ENCODE measurements at regions not wholly inside any gene's neighbourhood (a gene's known extent, or its start where the extent isn't known, plus 50 kb on each side); places are given as distances from the start of the nearest gene placed in this dataset.

- TF ChIP-seq EP300 (IDR thresholded peaks at IDR 0.05), result no peak
- TF ChIP-seq POLR2A (IDR thresholded peaks at IDR 0.05), result no peak
- no peak for TF ChIP-seq POLR2AphosphoS5 (IDR thresholded peaks at IDR 0.05)
- TF ChIP-seq CTCF (IDR thresholded peaks at IDR 0.05), result no peak
- Histone ChIP-seq H3K27me3 (peaks cover 80% of the 10 kb centered on the region), H3K36me3 (no peaks in the 10 kb centered on the region), H3K4me3 (no peak overlapping the region), H3K9me3 (no peaks in the 10 kb centered on the region), H3K4me1 (no peaks in the 10 kb centered on the region), H3K27ac (no peak overlapping the region)
- no peak for DNase-seq (ENCODE audit: low spot score in 2 of 2)
- WGBS, result 68% methylated on average over 9 of the region's 15 CpGs
Measured at GRCh38 chr16:86122681-86123342, 223.8 kb downstream of the IRF8 start.

GRCh38 chr16:86124321-86124720 is 225.4 kb downstream of the IRF8 start:
- H3K36me3 ChIP-seq, result no peaks in the 10 kb centered on the region
- no peak for TF ChIP-seq EP300 (IDR thresholded peaks at IDR 0.05)
- TF ChIP-seq POLR2A (IDR thresholded peaks at IDR 0.05), result no peak
- no peak for TF ChIP-seq POLR2AphosphoS5 (IDR thresholded peaks at IDR 0.05)
- no peak for TF ChIP-seq CTCF (IDR thresholded peaks at IDR 0.05)
- no peaks in the 10 kb centered on the region for H3K4me1 ChIP-seq
- peaks cover 78% of the 10 kb centered on the region for H3K27me3 ChIP-seq
- 38% methylated on average over 4 of the region's 4 CpGs for WGBS
- DNase-seq (ENCODE audit: low spot score in 2 of 2), result no peak
- H3K27ac ChIP-seq, result no peak overlapping the region
- H3K9me3 ChIP-seq, result no peaks in the 10 kb centered on the region
- no peak overlapping the region for H3K4me3 ChIP-seq

- Histone ChIP-seq H3K9me3 (no peaks in the 10 kb centered on the region), H3K27ac (no peak overlapping the region), H3K4me1 (no peaks in the 10 kb centered on the region), H3K36me3 (no peaks in the 10 kb centered on the region), H3K27me3 (peaks cover 53% of the 10 kb centered on the region), H3K4me3 (no peak overlapping the region)
- TF ChIP-seq CTCF (IDR thresholded peaks at IDR 0.05) (no peak), POLR2AphosphoS5 (IDR thresholded peaks at IDR 0.05) (no peak), EP300 (IDR thresholded peaks at IDR 0.05) (no peak), POLR2A (IDR thresholded peaks at IDR 0.05) (no peak)
- WGBS, result 87% methylated on average over 12 of the region's 12 CpGs
- no peak for DNase-seq (ENCODE audit: low spot score in 2 of 2)
Measured at GRCh38 chr16:86126891-86127290, 227.9 kb downstream of the IRF8 start.

- 74% methylated on average over 13 of the region's 13 CpGs for WGBS
- H3K4me3 ChIP-seq, result no peak overlapping the region
- peaks cover 49% of the 10 kb centered on the region for H3K27me3 ChIP-seq
- H3K4me1 ChIP-seq, result no peaks in the 10 kb centered on the region
- TF ChIP-seq EP300 (IDR thresholded peaks at IDR 0.05), result no peak
- TF ChIP-seq CTCF (IDR thresholded peaks at IDR 0.05), result no peak
- TF ChIP-seq POLR2AphosphoS5 (IDR thresholded peaks at IDR 0.05), result no peak
- TF ChIP-seq POLR2A (IDR thresholded peaks at IDR 0.05), result no peak
- DNase-seq (ENCODE audit: low spot score in 2 of 2), result no peak
- H3K36me3 ChIP-seq, result no peaks in the 10 kb centered on the region
- H3K9me3 ChIP-seq, result no peaks in the 10 kb centered on the region
- no peak overlapping the region for H3K27ac ChIP-seq
Measured at GRCh38 chr16:86127366-86127765, 228.4 kb downstream of the IRF8 start.

- no peaks in the 10 kb centered on the region for H3K9me3 ChIP-seq
- H3K4me3 ChIP-seq, result no peak overlapping the region
- H3K4me1 ChIP-seq, result no peaks in the 10 kb centered on the region
- no peak overlapping the region for H3K27ac ChIP-seq
- WGBS, result 87% methylated on average over 5 of the region's 9 CpGs
- peak in 1 of 2 donors; percentile 28 for DNase-seq (ENCODE audit: low spot score in 2 of 2)
- peaks cover 40% of the 10 kb centered on the region for H3K27me3 ChIP-seq
- no peaks in the 10 kb centered on the region for H3K36me3 ChIP-seq
- TF ChIP-seq POLR2AphosphoS5 (IDR thresholded peaks at IDR 0.05) (no peak), POLR2A (IDR thresholded peaks at IDR 0.05) (no peak), EP300 (IDR thresholded peaks at IDR 0.05) (no peak), CTCF (IDR thresholded peaks at IDR 0.05) (no peak)
Measured at GRCh38 chr16:86128246-86128645, 229.3 kb downstream of the IRF8 start.
